ENCODE measurements at regions not wholly inside any gene's neighbourhood (a gene's known extent, or its start where the extent isn't known, plus 50 kb on each side); places are given as distances from the start of the nearest gene placed in this dataset.
A peak's percentile ranks its signal among the peaks of the same experiment; 100 is the strongest.

DNA sequence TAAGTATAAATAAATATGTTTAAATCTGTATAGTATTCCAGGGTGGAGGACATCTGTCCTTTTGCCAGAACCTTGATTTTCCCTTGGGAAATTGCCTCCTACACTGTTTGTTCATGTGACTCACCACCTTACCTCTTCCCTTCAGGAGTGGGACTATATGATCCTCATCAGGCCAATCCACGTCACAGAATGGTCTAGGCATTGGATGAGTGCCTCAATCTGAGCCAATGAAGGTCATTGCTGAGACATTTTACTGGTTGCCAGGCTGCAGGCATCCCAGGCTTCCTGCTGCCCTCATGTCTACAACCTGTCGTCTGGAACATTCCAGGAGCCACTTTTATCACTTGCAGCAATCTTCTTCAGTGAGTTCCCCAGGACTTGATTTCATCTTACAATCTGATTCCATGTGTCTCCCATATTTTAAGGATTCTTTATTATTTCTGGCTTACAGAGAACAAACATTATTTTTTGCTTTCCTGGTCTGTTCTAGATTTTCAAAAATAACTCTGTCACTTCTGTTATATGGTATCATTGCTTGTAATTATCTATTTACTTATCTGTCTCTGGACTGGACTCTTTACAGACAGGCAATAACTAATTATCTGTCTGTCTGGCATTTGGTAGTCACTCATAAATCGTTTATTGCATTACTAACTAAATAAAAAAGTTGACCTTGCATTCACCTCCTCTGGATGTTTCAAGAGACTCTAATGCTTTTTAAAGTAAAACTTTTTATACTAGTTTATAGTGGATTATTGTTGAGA is 107.3 kb upstream of the APC start:
- DNase-seq: no peak

DNA sequence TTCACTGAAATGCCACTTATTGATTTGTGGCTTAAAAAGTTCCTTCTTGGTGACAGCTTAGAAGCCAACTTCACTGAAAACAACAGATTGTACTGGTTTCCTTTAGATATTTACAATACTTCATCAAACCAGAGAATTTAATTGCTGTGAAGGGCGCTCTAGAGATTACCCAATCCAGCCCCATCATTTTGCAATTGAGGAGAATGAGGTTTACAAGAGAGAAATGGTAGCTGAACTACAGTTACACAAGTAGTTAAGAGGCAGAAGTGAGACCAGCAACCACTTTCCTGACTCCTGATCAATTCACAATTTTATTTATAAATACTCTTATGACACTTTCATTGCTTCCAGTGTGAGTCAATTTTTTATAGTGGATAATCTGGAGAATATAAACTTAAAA is 103.5 kb upstream of the APC start:
- peak; percentile 37 for DNase-seq

DNA sequence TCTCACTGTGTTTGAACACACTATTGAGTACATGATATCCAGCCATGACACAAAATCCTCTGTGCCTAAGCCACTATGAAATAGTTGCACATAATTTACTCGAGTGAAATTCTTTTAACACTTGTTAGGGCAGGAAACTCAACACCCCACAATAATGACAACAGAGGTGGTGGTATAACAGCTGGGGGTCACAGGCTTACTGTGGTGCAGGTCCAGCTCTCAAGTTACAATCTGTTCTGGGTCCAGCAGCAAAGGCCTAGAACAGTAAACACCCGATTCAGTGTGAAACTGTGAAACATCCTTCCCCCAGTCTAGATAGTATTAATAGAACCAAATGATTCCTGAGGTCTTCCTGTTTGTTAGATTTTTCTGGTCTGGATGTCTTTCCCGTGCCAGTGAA is 102.9 kb upstream of the APC start:
- no peak for DNase-seq

- no peak for DNase-seq
These were observed 102.4 kb upstream of the APC start for GRCh38 chr5:112635276-112635675.

DNA sequence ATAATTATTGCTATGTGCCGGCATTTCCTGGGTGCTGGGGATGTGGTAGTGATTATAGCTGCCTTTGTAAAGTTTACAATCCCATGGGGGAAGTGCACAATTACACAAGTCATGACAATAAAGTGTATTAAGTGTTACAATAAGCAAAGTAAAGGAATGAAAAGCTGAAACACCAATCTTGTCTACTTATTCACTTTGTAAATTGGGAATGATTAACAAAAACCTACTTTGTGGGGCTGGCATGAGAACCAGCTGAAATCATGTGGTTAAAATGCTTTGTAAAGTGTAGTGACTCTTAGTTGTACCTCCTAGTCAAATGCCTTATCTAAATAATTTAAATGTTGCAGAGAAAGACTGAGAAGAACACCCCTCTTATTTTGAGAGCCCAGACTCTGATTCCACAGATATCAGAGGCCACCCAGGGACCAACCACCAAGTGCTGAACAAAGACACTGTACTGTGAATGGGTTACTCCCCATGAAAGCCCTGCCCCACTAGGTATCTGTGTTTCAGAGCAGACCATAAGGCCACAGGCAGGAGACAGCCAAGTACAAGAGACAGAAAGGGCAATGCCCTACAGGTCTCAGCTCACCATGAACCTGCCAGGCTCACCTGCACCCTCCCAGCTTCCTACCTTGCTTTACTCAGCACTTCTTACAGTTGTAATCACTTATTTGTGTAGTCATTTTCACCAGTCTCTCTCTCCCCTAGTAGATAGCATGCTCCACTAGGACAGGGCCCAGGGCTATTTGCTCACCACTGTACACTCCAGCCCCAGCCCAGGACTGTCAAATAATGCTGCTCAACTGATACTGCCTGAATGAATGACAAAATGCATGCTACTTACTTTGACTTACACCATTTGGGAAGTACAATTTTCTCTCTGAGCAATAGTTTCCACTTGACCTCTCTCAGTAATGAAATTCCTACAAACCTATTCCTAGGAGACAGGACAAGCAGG is 101.6 kb upstream of the APC start:
- no peak for DNase-seq

DNA sequence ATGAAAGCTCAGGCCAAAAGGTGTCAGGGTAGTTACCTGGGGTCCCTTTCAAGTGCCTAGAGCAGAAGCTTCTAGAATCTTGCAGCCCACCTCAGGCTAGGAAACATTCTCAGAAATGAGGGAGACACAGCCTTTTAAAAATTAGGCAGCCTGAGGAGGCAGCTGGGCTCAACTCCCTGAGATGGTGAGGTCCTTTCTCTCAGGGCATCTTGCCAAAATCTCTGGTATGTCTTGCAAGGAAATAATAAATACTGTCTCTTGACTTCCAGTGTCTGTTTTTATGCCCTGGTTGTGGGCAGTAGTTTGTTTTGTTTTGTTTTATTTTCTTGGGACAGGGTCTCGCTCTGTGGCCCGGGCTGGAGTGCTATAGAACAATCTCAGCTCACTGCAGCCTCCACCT is 100.9 kb upstream of the APC start:
- DNase-seq: no peak

GRCh38 chr5:112637343-112637742 is 100.3 kb upstream of the APC start:
- no peak for DNase-seq

GRCh38 chr5:112640546-112640945 is 97.1 kb upstream of the APC start:
- DNase-seq: no peak

DNA sequence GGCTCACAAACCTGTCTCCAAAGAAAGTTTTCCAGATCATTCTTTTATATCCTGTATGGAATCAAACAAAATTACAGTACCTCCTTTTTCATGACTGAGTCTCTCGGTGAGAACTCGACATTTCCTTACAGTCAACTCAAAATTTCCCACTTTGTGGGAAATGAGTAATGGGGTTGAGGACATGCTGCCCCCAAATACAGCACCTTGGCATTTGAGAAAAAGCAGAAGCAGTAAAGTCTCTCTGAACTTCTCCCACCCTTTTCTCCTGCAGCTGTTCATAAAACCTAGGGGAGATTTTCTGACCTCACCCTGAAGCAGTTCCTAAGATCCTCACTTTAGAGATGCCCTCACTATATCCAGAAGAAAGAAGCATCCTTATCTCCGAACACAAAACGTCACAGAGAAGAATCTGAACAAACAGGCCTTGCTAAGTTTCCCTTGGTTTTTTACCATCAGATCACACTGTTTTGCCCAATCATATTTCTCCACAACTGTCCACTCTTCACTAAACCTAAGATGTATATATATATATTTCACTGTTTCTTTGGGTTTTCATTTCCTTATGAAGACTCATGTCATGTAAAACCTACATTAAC is 96.1 kb upstream of the APC start:
- DNase-seq: no peak

- DNase-seq: no peak
These were observed 94.8 kb upstream of the APC start for GRCh38 chr5:112642885-112643284.

- DNase-seq: no peak
These were observed 94.2 kb upstream of the APC start for GRCh38 chr5:112643339-112643971.

- no peak for DNase-seq
These were observed 91.3 kb upstream of the APC start for GRCh38 chr5:112646139-112646936.

GRCh38 chr5:112647428-112647827 is 90.3 kb upstream of the APC start:
- DNase-seq: no peak

DNA sequence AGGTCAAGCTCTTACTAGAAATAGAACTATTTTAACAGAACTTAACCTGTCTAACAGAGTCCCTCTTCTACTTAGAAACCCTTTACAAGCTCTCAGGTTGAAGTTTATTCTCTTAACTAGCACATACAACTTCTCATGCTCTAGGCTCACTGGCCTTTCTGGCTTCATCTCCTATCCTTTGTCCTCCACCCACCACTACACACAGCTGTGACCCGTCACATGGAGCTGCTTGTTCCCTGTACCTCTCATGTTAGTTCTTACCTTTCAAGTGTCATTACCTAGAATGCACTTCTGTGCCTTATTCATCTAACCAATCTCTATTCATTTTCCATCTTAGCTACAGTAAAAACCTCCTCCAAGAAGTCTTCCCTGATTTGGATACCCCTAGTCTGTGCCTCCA is 89.4 kb upstream of the APC start:
- DNase-seq: no peak

DNA sequence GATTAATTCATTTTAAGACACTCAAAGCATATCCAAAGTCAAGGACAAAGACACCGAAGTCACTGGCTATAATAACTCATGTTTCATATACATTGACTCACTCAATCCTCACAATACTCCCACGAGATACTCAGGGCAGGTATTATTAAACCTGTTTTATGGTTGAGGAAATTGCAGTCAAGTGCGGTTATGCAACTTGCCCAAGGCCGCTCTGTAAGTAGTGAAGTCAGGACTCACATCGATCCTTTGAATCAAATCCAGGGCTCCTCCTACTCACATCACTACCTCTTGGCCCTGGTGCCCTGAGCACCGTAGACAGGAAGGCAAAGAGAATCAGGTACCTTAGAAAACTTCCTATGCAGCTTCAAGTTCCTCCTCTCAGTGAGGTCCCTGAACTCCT is 87.8 kb upstream of the APC start:
- DNase-seq: no peak

DNA sequence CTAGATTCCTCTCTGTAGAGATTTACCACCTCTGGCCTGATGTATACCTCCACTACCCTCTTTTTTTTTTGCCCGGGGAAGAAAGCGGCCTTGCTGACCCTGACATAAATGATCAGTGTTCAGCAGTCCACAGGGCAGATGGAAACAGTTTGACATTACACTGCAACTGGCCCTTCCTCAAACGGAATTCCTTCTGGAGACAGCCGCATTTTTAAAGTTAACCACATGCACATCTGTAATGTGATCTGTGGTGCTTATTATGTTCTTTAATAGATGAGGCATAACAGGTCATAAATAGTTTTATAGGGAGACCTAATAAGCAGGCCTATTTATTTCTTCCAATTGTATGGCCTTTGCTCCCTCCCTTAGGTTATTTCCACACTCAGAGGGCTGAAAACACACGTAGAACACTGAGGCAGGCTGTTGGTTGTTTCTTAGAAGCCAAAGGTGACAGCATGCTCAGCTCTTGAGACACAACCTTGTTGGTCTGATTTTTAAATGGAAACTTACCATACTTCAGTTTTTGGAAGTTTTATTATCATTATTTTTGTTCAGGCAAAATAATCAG is 84.0 kb upstream of the APC start:
- DNase-seq: no peak

- DNase-seq: no peak
These were observed 82.2 kb upstream of the APC start for GRCh38 chr5:112655513-112655912.

DNA sequence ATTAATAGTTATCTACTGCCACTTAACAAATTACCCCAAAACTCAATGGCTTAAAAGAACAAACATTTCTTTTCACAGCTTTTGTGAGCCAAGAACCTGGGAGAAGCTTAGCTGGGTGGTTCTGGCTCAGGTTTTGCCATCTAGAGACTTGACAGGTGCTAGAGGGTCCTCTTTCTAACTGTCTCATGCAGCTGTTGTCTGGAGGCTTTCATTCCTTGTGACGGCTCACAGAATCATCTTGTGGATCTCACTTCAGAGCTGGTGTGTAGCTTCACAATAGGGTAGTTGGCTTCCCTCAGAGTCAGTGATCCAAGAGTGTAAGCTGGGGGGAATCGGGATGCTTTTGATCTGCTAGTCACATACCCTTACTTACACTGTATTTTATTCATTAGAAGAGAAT is 81.2 kb upstream of the APC start:
- no peak for DNase-seq

- DNase-seq: no peak
These were observed 79.9 kb upstream of the APC start for GRCh38 chr5:112657804-112658203.

GRCh38 chr5:112660359-112660758 is 77.3 kb upstream of the APC start:
- DNase-seq: no peak

DNA sequence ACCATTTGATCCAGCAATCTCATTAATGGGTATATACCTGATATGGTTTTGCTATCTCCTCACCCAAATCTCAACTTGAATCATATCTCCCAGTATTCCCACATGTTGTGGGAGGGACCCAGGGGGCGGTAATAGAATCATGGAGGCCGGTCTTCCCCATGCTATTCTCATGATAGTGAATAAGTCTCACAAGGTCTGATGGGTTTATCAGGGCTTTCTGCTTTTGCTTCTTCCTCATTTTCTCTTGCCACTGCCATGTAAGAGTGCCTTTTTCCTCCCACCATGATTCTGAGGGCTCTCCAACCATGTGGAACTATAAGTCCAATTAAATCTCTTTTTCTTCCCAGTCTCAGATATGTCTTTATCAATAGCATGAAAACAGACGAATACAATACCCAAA is 74.5 kb upstream of the APC start:
- DNase-seq: no peak

DNA sequence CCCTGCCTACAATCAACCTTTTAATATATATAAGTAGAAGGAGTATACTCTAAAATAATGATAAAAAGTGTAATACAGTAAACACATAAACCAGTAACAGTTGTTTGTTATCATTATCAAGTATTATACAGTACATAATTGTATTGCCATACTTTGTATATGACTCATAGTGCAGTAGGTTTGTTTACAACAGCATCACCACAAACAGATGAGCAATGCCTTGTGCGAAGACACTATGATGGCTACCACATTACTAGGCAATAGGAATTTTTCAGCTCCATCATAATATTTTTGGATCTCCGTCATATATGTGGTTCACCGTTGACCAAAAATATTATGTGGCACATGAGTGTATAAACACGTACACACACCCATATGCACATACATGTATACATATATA is 69.7 kb upstream of the APC start:
- no peak for DNase-seq

All from SIG-M5 (cell line).